ENCODE measurements at regions not wholly inside any gene's neighbourhood (a gene's known extent, or its start where the extent isn't known, plus 50 kb on each side); places are given as distances from the start of the nearest gene placed in this dataset.

DNA sequence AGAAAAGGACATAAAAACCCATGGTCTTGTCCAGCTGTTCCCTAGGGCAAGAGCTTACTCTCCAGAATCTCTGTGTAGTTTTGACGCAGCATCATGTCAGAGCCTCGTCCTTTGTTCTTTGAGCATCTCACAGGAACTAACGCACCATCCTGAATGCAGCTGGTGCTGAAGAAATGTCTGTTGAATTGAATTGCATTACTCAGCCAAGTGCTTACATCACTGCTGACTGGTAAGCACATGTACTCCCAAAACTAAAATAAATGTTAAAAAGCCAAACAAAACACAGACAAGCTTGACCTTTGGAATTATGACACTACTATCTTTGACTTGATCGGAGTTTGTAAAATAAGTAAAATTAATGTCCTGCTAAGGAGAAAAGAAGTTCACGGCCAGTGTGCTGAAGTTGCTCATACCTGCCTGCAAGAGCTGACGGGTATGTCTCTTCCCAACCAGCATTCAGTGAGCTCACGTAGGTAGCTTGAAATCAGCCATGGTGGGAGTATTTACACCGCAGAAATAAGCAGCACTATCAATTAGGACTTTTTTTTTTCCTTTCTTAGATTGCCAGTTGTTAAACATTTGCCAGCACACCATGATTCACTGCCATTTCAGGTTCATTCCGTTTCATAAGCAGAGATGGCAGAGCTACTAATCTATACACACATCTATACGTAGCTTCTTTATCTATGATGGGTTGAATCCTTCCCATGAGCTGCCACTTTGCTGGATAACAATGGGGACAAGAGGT lies 310.6 kb upstream of the MSX2 start:
- TF ChIP-seq SIN3A (IDR thresholded peaks at IDR 0.05; ENCODE audit: low read depth) (no peak), ZFX (IDR thresholded peaks at IDR 0.05) (no peak), POLR2A (IDR thresholded peaks at IDR 0.05; ENCODE audit: borderline replicate concordance, extremely low read depth, insufficient read depth, insufficient read length) (no peak), POLR2AphosphoS5 (IDR thresholded peaks at IDR 0.05; ENCODE audit: low read depth, low read length) (no peak), EZH2 (IDR thresholded peaks at IDR 0.05) (no peak)
- TF ChIP-seq, protein P1, sequence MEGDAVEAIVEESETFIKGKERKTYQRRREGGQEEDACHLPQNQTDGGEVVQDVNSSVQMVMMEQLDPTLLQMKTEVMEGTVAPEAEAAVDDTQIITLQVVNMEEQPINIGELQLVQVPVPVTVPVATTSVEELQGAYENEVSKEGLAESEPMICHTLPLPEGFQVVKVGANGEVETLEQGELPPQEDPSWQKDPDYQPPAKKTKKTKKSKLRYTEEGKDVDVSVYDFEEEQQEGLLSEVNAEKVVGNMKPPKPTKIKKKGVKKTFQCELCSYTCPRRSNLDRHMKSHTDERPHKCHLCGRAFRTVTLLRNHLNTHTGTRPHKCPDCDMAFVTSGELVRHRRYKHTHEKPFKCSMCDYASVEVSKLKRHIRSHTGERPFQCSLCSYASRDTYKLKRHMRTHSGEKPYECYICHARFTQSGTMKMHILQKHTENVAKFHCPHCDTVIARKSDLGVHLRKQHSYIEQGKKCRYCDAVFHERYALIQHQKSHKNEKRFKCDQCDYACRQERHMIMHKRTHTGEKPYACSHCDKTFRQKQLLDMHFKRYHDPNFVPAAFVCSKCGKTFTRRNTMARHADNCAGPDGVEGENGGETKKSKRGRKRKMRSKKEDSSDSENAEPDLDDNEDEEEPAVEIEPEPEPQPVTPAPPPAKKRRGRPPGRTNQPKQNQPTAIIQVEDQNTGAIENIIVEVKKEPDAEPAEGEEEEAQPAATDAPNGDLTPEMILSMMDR (IDR thresholded peaks at IDR 0.05 in 2 of 3, conservative IDR thresholded peaks at IDR 0.05 in 1 of 3; ENCODE audit: borderline replicate concordance in 1 of 3, insufficient read depth in 1 of 3, low read depth in 2 of 3, low read length in 2 of 3): no peak

All from HCT116 (cell line).